Activated CD4-positive, CD25-positive, alpha-beta regulatory T cell (primary cell): ENCODE measurements at regions not wholly inside any gene's neighbourhood (a gene's known extent, or its start where the extent isn't known, plus 50 kb on each side); places are given as distances from the start of the nearest gene placed in this dataset.
"Not testable (repeated sequence)": the region's sequence is repeated elsewhere in the genome, so short reads cannot be mapped to it uniquely, and the experiment has no call there.

ENCODE experiments used
- DNase-seq, 4 experiments: peaks; one replicate each; lab custom pipeline; 2025; lab: John Stamatoyannopoulos, UW

DNA sequence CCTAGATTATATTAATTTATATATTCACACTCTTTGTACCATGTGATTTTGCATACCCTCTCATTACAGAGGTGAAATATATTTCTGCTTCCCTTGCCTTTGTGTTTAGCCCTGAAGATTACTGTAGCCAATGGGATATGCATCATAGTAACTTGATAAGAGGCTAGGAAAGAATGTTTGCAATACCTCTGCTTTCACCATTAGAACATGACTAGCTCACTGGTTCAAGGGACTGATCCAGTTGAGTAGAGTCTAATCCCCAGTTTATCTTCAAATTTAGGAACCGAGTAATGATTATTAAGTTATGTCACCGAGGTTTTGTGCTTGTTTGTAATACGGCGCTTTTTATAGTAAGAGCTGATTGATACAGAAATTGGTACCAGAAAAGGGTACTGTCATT is 552.6 kb upstream of the GJE1 start:
- DNase-seq, result no peak

DNA sequence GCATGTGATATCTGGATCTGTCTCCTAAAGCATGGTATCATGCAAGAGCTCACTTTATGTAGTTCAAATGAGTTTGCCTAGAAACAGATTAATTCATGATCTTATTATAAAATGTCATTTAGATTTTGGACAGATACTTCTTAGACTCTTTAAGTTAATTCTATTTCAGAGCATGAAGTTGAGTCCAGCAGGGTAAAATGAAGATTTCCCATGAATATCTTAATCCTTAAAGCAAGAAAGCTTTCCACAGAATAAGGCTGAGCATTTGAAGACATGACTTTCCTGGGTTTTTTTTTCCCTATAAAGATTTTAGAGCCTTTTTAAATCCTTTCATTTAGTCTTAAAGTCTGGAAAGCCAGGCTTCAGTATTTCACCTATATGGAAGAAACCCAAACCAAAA is 556.0 kb upstream of the GJE1 start:
- no peak for DNase-seq

GRCh38 chr6:141562851-141563763 is 569.6 kb upstream of the GJE1 start:
- DNase-seq, result peak; percentile 5 to 22 (median 12)

- peak in 1 of 4 experiments; percentile 1 for DNase-seq
These were observed 570.4 kb upstream of the GJE1 start for GRCh38 chr6:141562186-141562811.

DNA sequence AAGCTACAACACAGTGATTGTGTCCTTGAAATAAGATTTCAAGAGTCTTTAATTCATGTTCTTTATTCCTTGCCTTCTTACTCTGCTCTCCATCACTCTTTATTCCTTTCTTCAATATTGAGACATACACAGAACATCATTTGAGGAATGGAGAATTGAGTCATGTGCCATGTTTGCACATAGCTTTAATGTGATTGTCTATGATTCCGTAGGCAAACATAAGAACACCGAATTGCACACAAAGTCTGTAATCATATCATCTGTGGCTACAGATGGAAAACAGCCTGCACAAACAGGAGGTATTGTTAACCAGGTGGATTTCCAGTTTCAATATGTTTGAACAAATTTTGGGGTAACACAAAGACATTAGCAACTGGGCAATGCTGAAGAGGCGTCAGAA is 571.6 kb upstream of the GJE1 start:
- DNase-seq, result no peak

- no peak for DNase-seq
These were observed 580.3 kb upstream of the GJE1 start for GRCh38 chr6:141552463-141552862.

- no peak for DNase-seq
These were observed 580.7 kb upstream of the GJE1 start for GRCh38 chr6:141552031-141552430.

GRCh38 chr6:141551318-141551717 is 581.4 kb upstream of the GJE1 start:
- DNase-seq, result no peak

DNA sequence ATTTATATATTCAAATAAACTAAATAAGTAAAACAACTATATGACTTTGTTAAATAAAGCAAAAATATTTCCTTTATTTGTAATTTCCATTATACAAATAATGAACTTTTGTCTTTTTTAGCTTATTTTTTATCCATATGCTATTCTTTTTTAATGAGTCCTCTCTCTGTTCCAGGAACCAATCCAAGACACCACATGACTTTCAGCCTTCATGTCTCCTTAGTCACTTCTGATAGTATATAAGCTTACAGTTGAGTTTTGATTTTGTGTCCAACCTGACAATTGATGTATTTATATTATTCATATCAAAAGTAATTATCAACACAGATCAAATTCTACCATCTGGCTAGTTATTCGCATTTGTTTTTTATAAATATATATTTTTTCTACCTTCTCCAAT is 582.3 kb upstream of the GJE1 start:
- no peak for DNase-seq

- DNase-seq, result no peak
These were observed 583.8 kb upstream of the GJE1 start for GRCh38 chr6:141548966-141549365.

DNA sequence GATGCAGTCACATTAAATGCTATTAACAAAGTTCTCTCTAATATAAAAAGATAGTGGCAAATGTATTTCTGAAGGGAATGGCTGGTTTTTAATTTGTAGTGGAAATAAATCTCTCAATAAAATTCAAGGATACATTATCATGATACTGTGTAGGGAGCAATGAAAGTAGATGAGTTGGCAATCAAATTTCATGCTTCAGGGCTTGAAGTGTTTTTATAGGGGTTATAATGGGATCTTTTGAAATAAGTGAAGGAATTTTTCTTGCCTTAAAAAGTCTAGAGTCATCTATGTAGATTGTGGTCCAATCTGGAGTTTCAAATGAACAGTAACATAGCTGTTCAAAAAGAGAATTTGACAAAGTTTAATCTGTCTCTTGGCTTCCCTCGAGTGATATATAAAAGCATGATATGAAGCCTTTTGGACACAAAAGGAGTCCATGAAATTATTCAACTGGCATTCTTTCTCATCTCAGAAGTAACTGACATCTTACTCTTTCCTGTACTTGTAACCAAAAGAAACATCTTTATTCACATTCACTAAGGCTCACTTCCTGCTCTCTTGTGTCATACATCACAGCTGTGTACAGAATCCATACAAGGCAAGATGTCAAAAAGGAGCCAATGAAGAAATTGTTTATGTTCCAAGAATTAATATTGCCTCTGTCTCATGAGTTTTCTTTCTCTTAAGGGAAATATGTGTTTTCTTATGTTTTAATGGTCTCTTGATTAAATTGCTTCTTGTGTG is 591.0 kb upstream of the GJE1 start:
- DNase-seq, result no peak

- DNase-seq, result no peak
These were observed 592.5 kb upstream of the GJE1 start for GRCh38 chr6:141540207-141540606.

DNA sequence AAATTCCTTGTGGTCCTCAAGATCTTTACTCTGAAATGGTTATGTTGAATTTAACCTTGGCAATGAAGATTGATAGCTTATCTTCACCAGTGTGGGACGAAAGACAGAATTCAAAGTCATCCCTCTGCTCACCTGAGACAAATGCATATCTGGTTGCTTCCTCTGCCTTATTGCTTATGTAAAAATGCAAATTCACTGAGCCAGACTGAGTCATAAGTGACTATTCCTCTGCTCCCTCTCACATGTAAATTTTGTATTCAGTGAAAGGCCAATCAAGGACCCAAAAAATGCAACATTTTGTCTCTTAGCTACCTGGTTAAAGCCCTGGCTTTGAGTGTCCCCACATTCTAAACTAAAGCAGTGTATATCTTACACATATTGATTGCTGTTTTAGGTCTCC is 593.1 kb upstream of the GJE1 start:
- DNase-seq, result no peak

GRCh38 chr6:141532211-141532610 is 600.5 kb upstream of the GJE1 start:
- no peak for DNase-seq

GRCh38 chr6:141531040-141531439 is 601.7 kb upstream of the GJE1 start:
- no peak for DNase-seq

- no peak for DNase-seq
These were observed 604.1 kb upstream of the GJE1 start for GRCh38 chr6:141528596-141528995.

DNA sequence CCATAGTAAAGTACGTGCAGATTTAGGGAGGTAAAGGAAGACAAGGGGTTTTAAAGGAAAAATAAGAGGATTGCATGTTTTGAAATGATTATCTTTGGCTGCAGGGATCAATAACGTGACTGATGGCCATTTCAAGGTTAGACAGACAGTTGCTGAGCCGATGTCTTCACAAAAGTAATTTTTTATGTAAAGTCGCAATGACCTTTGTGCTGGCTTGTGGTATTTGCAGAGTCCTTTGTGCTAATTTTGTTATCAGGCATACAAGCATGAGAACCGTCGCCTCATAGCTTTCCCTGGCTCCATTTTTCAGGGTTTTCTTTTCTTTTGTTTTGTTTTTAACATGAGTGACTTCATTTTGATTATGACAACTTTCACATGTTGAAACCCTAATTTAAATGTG is 605.7 kb upstream of the GJE1 start:
- no peak for DNase-seq

DNA sequence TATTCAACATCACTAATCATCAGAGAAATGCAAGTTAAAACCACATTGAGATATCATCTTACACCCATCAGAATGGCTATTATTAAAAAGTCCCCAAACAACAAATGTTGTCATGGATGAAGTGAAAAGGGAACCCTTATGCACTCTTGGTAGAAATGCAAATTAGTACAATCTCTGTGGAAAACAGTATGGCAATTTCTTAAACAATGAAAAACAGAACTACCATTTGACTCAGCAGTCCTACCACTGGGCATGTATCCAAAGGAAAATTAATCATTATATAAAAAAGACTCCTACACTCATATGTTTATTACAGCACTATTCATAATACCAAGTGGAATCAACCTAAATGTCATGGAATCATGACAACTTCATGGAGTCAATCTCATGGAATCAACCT is 611.3 kb upstream of the GJE1 start:
- DNase-seq, result no peak

GRCh38 chr6:141513830-141514229 is 618.9 kb upstream of the GJE1 start:
- DNase-seq, result no peak

GRCh38 chr6:141510803-141511202 is 621.9 kb upstream of the GJE1 start:
- no peak for DNase-seq

- DNase-seq, result not testable (repeated sequence)
These were observed 626.7 kb upstream of the GJE1 start for GRCh38 chr6:141506062-141506461.

DNA sequence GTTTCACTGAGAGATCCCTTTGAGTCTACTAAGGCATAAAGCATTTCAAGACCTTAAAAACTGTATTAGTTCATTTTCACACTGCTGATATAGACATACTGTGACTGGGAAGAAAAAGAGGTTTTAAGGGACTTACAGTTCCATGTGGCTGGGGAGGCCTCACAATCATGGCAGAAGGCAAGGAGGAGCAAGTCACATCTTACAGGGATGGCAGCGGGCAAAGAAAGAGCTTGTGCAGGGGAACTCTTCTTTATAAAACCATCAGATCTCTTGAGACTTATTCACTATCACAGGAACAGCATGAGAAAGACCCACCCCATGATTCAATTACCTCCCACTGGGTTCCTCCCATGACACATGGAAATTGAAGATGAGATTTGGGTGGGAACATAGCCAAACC is 628.4 kb upstream of the GJE1 start:
- not testable (repeated sequence) for DNase-seq

DNA sequence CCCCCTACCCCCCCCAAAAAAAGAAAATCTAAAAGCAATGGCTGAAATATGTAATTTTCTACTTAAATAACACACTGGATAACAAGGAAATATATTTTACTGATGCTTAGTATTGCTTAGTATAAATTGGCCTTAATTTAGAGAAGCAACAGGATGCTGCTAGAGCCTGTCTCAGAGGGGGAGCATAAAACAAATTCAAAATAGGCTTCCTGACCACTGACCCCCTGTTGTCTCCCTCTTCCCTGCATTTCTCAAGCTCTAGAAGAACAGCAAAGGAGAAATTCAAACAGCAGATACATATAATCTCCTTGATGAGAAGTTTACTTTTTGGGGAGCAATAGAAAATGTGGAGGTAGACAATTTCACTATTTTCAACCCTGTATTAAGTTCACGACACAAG is 631.1 kb upstream of the GJE1 start:
- DNase-seq, result no peak
